ENCODE measurements at regions not wholly inside any gene's neighbourhood (a gene's known extent, or its start where the extent isn't known, plus 50 kb on each side); places are given as distances from the start of the nearest gene placed in this dataset.
"Not testable (repeated sequence)": the region's sequence is repeated elsewhere in the genome, so short reads cannot be mapped to it uniquely, and the experiment has no call there.

GRCh38 chr21:14683063-14683462 lies 136.9 kb upstream of the SAMSN1 start:
- no peak for DNase-seq (ENCODE audit: low read depth)

GRCh38 chr21:14678973-14679574 lies 133.0 kb upstream of the SAMSN1 start:
- DNase-seq (ENCODE audit: low read depth): no peak

- DNase-seq (ENCODE audit: low read depth): no peak
Measured at GRCh38 chr21:14677639-14678179, 131.6 kb upstream of the SAMSN1 start.

- DNase-seq (ENCODE audit: low read depth): no peak
Measured at GRCh38 chr21:14677013-14677412, 130.9 kb upstream of the SAMSN1 start.

GRCh38 chr21:14675774-14676530 lies 129.8 kb upstream of the SAMSN1 start:
- no peak for DNase-seq (ENCODE audit: low read depth)

- DNase-seq (ENCODE audit: low read depth): no peak
Measured at GRCh38 chr21:14673649-14674048, 127.5 kb upstream of the SAMSN1 start.

- no peak for DNase-seq (ENCODE audit: low read depth)
Measured at GRCh38 chr21:14672466-14672865, 126.4 kb upstream of the SAMSN1 start.

- no peak for DNase-seq (ENCODE audit: low read depth)
Measured at GRCh38 chr21:14670409-14670808, 124.3 kb upstream of the SAMSN1 start.

GRCh38 chr21:14669092-14669491 lies 123.0 kb upstream of the SAMSN1 start:
- not testable (repeated sequence) for DNase-seq (ENCODE audit: low read depth)

GRCh38 chr21:14657241-14658008 lies 111.3 kb upstream of the SAMSN1 start:
- DNase-seq (ENCODE audit: low read depth): no peak

- DNase-seq (ENCODE audit: low read depth): no peak
Measured at GRCh38 chr21:14646893-14647292, 100.8 kb upstream of the SAMSN1 start.

- no peak for DNase-seq (ENCODE audit: low read depth)
Measured at GRCh38 chr21:14645702-14646101, 99.6 kb upstream of the SAMSN1 start.

- no peak for DNase-seq (ENCODE audit: low read depth)
Measured at GRCh38 chr21:14632359-14632758, 86.2 kb upstream of the SAMSN1 start.

- DNase-seq (ENCODE audit: low read depth): no peak
Measured at GRCh38 chr21:14630556-14631069, 84.5 kb upstream of the SAMSN1 start.

- no peak for DNase-seq (ENCODE audit: low read depth)
Measured at GRCh38 chr21:14629461-14629860, 83.3 kb upstream of the SAMSN1 start.

- not testable (repeated sequence) for DNase-seq (ENCODE audit: low read depth)
Measured at GRCh38 chr21:14623079-14623478, 77.0 kb upstream of the SAMSN1 start.

- no peak for DNase-seq (ENCODE audit: low read depth)
Measured at GRCh38 chr21:14620152-14620551, 74.0 kb upstream of the SAMSN1 start.

GRCh38 chr21:14617871-14618270 lies 71.8 kb upstream of the SAMSN1 start:
- no peak for DNase-seq (ENCODE audit: low read depth)

- no peak for DNase-seq (ENCODE audit: low read depth)
Measured at GRCh38 chr21:14617040-14617393, 70.9 kb upstream of the SAMSN1 start.

- no peak for DNase-seq (ENCODE audit: low read depth)
Measured at GRCh38 chr21:14616380-14617039, 70.4 kb upstream of the SAMSN1 start.

- no peak for DNase-seq (ENCODE audit: low read depth)
Measured at GRCh38 chr21:14615359-14615974, 69.4 kb upstream of the SAMSN1 start.

GRCh38 chr21:14614287-14614686 lies 68.2 kb upstream of the SAMSN1 start:
- DNase-seq (ENCODE audit: low read depth): no peak

Measured in activated T-cell treated with anti-CD3 and anti-CD28 coated beads for 48 hours (primary cell).